GM23338 (cell line): ENCODE measurements at regions not wholly inside any gene's neighbourhood (a gene's known extent, or its start where the extent isn't known, plus 50 kb on each side); places are given as distances from the start of the nearest gene placed in this dataset.

Experiments
- CREB1 ChIP-seq: fragments of 250-450 bp; sonication (Bioruptor Pico); IDR thresholded peaks from 2 replicates; pipeline ENCODE4 v1.5.0; 2020; ENCODE audit warnings: low read depth, mild to moderate bottlenecking, moderate library complexity
- EZH2 ChIP-seq: fragments of 200-600 bp; sonication (generic); IDR thresholded peaks from one replicate; pipeline ENCODE4 v1.8.0; 2017; ENCODE audit warnings: antibody characterized with exemption, mild to moderate bottlenecking, low read depth; ENCODE audit not compliant: unreplicated experiment
- EZH2phosphoT487 ChIP-seq: fragments of 200-600 bp; sonication (generic); IDR thresholded peaks from one replicate; pipeline ENCODE4 v1.8.1; 2018; ENCODE audit warnings: antibody characterized with exemption; ENCODE audit not compliant: unreplicated experiment
- JUNB ChIP-seq: IDR thresholded peaks from one replicate; pipeline ENCODE4 v1.6.1; 2016; ENCODE audit warnings: antibody characterized with exemption; ENCODE audit not compliant: unreplicated experiment
- NANOG ChIP-seq: IDR thresholded peaks from 2 replicates; pipeline ENCODE4 v1.6.1; 2016; ENCODE audit warnings: antibody characterized with exemption, borderline replicate concordance
- POLR2AphosphoS5 ChIP-seq: IDR thresholded peaks from 2 replicates; pipeline ENCODE4 v1.6.1; 2016; ENCODE audit warnings: antibody characterized with exemption, low read depth
- STAT1 ChIP-seq: IDR thresholded peaks from one replicate; pipeline ENCODE4 v1.6.1; 2016; ENCODE audit warnings: antibody characterized with exemption; ENCODE audit not compliant: unreplicated experiment
- ZNF114 ChIP-seq: fragments of 250-450 bp; sonication (Bioruptor Pico); IDR thresholded peaks from 2 replicates; pipeline ENCODE4 v1.5.0; 2020; ENCODE audit warnings: mild to moderate bottlenecking, moderate library complexity
- ZNF331 ChIP-seq: fragments of 250-450 bp; sonication (Bioruptor Pico); IDR thresholded peaks from 2 replicates; pipeline ENCODE4 v1.5.0; 2020; ENCODE audit warnings: low read depth, mild to moderate bottlenecking, moderate library complexity
- TF ChIP-seq, protein P1 (sequence below), 2 experiments: fragments of 200-600 bp in 1 of 2; sonication (generic) in 1 of 2; conservative IDR thresholded peaks; 2 replicates each; pipeline versions ENCODE4 v1.5.1 to v1.6.1; 2016 to 2017; ENCODE audit warnings: antibody characterized with exemption in 2 of 2, low read depth in 2 of 2, mild to moderate bottlenecking in 2 of 2, moderate library complexity in 1 of 2
- TF ChIP-seq, protein P2 (sequence below): IDR thresholded peaks from one replicate; pipeline ENCODE4 v1.6.1; 2018; ENCODE audit warnings: antibody characterized with exemption; ENCODE audit not compliant: unreplicated experiment
- TF ChIP-seq, protein P3 (sequence below): IDR thresholded peaks from 2 replicates; pipeline ENCODE4 v1.6.1; 2016; ENCODE audit warnings: antibody characterized with exemption
- TF ChIP-seq, protein P4 (sequence below): fragments of 250-450 bp; sonication (Bioruptor Pico); IDR thresholded peaks from 2 replicates; pipeline ENCODE4 v1.5.0; 2020; ENCODE audit warnings: mild to moderate bottlenecking, moderate library complexity

DNA sequence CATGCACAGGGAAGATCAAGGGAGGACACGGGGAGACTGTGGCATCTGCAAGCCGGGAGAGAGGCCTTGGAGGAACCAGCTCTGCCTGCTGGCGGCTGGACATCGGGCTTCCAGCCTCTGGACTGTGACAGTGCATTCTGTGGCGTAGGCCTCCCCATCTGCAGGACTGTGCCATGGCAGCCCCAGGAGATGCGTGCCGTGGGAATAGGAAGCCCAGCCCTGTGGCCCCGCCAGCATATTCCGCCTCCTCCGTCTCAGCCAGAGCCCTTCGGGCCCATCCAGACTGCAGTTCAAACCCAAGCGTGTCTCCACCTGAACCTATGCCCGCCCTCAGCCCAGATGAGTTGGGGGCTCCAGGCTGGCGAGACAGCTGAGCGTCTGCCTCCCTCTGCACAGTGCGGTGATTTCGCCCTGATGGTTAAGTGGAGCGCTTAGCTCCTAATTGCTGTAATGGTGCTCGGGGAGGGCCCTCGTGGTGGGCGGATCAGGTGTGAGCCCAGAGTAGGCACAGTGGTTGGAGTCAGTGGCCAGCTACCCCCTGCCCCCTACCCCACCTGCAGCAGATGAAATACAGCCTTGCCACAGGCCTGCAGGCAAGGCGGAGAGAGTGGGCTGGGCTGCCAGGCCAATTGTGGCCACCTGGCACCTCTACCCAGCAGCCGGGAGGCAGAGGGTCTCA, 133.9 kb downstream of the HMX1 start:
- TF ChIP-seq, protein P1, sequence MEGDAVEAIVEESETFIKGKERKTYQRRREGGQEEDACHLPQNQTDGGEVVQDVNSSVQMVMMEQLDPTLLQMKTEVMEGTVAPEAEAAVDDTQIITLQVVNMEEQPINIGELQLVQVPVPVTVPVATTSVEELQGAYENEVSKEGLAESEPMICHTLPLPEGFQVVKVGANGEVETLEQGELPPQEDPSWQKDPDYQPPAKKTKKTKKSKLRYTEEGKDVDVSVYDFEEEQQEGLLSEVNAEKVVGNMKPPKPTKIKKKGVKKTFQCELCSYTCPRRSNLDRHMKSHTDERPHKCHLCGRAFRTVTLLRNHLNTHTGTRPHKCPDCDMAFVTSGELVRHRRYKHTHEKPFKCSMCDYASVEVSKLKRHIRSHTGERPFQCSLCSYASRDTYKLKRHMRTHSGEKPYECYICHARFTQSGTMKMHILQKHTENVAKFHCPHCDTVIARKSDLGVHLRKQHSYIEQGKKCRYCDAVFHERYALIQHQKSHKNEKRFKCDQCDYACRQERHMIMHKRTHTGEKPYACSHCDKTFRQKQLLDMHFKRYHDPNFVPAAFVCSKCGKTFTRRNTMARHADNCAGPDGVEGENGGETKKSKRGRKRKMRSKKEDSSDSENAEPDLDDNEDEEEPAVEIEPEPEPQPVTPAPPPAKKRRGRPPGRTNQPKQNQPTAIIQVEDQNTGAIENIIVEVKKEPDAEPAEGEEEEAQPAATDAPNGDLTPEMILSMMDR (conservative IDR thresholded peaks at IDR 0.05; ENCODE audit: low read depth in 2 of 2) = no peak
- TF ChIP-seq, protein P2, sequence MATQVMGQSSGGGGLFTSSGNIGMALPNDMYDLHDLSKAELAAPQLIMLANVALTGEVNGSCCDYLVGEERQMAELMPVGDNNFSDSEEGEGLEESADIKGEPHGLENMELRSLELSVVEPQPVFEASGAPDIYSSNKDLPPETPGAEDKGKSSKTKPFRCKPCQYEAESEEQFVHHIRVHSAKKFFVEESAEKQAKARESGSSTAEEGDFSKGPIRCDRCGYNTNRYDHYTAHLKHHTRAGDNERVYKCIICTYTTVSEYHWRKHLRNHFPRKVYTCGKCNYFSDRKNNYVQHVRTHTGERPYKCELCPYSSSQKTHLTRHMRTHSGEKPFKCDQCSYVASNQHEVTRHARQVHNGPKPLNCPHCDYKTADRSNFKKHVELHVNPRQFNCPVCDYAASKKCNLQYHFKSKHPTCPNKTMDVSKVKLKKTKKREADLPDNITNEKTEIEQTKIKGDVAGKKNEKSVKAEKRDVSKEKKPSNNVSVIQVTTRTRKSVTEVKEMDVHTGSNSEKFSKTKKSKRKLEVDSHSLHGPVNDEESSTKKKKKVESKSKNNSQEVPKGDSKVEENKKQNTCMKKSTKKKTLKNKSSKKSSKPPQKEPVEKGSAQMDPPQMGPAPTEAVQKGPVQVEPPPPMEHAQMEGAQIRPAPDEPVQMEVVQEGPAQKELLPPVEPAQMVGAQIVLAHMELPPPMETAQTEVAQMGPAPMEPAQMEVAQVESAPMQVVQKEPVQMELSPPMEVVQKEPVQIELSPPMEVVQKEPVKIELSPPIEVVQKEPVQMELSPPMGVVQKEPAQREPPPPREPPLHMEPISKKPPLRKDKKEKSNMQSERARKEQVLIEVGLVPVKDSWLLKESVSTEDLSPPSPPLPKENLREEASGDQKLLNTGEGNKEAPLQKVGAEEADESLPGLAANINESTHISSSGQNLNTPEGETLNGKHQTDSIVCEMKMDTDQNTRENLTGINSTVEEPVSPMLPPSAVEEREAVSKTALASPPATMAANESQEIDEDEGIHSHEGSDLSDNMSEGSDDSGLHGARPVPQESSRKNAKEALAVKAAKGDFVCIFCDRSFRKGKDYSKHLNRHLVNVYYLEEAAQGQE = no peak
- TF ChIP-seq EZH2phosphoT487 (no peak), NANOG (no peak), EZH2 (no peak), POLR2AphosphoS5 (no peak), ZNF114 (no peak), JUNB (no peak), STAT1 (no peak), CREB1 (no peak), ZNF331 (CRISPR knock-in tag) (no peak)
- TF ChIP-seq, protein P3, sequence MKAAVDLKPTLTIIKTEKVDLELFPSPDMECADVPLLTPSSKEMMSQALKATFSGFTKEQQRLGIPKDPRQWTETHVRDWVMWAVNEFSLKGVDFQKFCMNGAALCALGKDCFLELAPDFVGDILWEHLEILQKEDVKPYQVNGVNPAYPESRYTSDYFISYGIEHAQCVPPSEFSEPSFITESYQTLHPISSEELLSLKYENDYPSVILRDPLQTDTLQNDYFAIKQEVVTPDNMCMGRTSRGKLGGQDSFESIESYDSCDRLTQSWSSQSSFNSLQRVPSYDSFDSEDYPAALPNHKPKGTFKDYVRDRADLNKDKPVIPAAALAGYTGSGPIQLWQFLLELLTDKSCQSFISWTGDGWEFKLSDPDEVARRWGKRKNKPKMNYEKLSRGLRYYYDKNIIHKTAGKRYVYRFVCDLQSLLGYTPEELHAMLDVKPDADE = no peak
- TF ChIP-seq, protein P4, sequence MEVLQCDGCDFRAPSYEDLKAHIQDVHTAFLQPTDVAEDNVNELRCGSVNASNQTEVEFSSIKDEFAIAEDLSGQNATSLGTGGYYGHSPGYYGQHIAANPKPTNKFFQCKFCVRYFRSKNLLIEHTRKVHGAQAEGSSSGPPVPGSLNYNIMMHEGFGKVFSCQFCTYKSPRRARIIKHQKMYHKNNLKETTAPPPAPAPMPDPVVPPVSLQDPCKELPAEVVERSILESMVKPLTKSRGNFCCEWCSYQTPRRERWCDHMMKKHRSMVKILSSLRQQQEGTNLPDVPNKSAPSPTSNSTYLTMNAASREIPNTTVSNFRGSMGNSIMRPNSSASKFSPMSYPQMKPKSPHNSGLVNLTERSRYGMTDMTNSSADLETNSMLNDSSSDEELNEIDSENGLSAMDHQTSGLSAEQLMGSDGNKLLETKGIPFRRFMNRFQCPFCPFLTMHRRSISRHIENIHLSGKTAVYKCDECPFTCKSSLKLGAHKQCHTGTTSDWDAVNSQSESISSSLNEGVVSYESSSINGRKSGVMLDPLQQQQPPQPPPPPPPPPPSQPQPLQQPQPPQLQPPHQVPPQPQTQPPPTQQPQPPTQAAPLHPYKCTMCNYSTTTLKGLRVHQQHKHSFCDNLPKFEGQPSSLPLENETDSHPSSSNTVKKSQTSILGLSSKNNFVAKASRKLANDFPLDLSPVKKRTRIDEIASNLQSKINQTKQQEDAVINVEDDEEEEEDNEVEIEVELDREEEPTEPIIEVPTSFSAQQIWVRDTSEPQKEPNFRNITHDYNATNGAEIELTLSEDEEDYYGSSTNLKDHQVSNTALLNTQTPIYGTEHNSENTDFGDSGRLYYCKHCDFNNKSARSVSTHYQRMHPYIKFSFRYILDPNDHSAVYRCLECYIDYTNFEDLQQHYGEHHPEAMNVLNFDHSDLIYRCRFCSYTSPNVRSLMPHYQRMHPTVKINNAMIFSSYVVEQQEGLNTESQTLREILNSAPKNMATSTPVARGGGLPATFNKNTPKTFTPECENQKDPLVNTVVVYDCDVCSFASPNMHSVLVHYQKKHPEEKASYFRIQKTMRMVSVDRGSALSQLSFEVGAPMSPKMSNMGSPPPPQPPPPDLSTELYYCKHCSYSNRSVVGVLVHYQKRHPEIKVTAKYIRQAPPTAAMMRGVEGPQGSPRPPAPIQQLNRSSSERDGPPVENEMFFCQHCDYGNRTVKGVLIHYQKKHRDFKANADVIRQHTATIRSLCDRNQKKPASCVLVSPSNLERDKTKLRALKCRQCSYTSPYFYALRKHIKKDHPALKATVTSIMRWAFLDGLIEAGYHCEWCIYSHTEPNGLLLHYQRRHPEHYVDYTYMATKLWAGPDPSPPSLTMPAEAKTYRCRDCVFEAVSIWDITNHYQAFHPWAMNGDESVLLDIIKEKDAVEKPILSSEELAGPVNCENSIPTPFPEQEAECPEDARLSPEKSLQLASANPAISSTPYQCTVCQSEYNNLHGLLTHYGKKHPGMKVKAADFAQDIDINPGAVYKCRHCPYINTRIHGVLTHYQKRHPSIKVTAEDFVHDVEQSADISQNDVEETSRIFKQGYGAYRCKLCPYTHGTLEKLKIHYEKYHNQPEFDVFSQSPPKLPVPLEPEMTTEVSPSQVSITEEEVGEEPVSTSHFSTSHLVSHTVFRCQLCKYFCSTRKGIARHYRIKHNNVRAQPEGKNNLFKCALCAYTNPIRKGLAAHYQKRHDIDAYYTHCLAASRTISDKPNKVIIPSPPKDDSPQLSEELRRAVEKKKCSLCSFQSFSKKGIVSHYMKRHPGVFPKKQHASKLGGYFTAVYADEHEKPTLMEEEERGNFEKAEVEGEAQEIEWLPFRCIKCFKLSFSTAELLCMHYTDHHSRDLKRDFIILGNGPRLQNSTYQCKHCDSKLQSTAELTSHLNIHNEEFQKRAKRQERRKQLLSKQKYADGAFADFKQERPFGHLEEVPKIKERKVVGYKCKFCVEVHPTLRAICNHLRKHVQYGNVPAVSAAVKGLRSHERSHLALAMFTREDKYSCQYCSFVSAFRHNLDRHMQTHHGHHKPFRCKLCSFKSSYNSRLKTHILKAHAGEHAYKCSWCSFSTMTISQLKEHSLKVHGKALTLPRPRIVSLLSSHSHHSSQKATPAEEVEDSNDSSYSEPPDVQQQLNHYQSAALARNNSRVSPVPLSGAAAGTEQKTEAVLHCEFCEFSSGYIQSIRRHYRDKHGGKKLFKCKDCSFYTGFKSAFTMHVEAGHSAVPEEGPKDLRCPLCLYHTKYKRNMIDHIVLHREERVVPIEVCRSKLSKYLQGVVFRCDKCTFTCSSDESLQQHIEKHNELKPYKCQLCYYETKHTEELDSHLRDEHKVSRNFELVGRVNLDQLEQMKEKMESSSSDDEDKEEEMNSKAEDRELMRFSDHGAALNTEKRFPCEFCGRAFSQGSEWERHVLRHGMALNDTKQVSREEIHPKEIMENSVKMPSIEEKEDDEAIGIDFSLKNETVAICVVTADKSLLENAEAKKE (CRISPR knock-in tag) = no peak
